Fibroblast of the aortic adventitia (primary cell): ENCODE measurements at regions not wholly inside any gene's neighbourhood (a gene's known extent, or its start where the extent isn't known, plus 50 kb on each side); places are given as distances from the start of the nearest gene placed in this dataset.

ENCODE experiments used
- DNase-seq: peaks from one replicate; pipeline ENCODE4 v3.0.0-alpha.2; 2010; ENCODE audit warnings: low read depth
- H3K4me3 ChIP-seq: 2 replicates; pipeline ENCODE4 v1.5.1; 2011; ENCODE audit warnings: low read depth, mild to moderate bottlenecking, control low read depth, low read length, moderate library complexity
- CTCF ChIP-seq: IDR thresholded peaks from 2 replicates; pipeline ENCODE4 v1.5.1; 2011; ENCODE audit warnings: mild to moderate bottlenecking, low read length, control low read depth, inconsistent platforms; ENCODE audit not compliant: insufficient read depth

- TF ChIP-seq CTCF, result no peak
Measured at GRCh38 chr5:98144710-98145109, 628.8 kb upstream of the RGMB start.

GRCh38 chr5:98157368-98157767 lies 616.1 kb upstream of the RGMB start:
- no peak for DNase-seq
- H3K4me3 ChIP-seq, result no peak overlapping the region
- peak; percentile 3 for TF ChIP-seq CTCF

More at GRCh38 chr5:98144710-98145109, 628.8 kb upstream of the RGMB start:
- DNase-seq, result no peak
- H3K4me3 ChIP-seq, result no peak overlapping the region

DNA sequence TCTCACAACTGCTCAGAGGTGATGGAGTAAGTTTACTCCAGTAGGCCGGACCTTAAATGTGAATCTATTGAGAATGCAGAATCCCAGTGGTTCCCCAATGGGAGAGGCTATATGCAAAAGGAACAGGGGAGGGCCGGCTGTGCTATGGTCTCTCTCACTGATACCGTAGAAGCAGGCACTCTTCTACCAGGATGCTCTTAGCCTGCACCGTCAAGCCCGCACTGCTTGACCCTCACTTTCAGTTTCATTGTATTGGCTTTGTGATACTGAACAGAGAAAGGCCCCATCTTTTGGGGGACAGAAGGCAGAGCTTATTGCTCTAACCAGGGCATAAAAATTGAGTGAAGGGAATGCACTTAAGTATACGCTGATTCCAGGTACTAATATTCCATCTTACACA lies 615.0 kb upstream of the RGMB start:
- no peak for DNase-seq

DNA sequence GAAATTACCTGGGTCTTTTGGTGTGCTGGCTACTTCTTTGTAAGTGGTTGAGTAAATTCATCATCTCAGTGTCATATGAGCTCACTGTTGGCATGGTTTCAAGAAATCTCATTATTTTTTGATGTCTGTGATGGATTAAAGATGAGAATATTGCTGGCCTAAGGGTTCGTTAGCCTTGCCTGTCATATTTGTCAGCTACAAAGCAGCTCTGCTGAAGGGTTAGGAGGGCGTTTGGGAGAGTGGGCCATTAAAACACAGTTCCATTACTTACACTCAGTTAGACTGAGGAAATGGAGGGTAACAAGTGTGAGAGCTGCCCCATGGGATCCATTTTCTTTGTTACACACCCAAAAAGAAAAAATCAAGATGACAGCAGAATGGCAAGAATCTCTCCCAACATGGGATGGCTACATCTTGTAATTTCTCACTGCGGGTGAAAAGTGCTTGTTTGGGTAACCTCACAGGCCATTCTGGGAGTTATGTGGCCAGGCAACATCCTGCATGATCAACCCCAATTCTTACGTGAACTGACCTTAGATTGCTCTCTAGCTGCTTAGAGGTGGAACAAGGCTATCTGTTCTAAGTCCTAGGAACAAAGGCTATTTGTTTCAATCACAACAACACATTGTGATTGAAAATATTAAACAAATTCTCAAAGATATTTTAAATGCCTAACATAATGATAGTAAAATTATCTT lies 609.5 kb upstream of the RGMB start:
- no peak for DNase-seq
- no peak for TF ChIP-seq CTCF
- no peak overlapping the region for H3K4me3 ChIP-seq

More for the DNA sequence above, 615.0 kb upstream of the RGMB start:
- TF ChIP-seq CTCF, result no peak
- H3K4me3 ChIP-seq, result no peak overlapping the region

GRCh38 chr5:98168871-98169270 lies 604.6 kb upstream of the RGMB start:
- no peak for DNase-seq
- H3K4me3 ChIP-seq, result no peak overlapping the region
- no peak for TF ChIP-seq CTCF

DNA sequence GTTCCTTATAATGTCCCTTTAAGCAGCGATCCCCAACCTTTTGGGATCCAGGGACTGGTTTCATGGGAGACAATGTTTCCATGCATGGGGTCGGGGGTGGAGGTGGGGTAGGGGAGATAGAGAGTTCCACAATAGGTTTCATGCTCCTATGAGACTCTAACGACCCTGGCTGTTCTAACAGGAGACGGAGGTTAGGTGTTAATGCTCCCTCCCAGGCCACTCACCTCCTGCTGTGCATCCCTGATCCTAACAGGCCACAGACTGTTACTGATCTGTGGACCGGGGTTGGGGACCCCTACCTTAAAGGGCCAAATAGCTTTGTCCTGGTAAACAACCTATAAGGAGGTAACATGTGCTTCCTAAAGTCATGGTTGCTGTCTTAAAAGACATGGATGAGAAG lies 602.5 kb upstream of the RGMB start:
- no peak for TF ChIP-seq CTCF
- DNase-seq, result no peak

DNA sequence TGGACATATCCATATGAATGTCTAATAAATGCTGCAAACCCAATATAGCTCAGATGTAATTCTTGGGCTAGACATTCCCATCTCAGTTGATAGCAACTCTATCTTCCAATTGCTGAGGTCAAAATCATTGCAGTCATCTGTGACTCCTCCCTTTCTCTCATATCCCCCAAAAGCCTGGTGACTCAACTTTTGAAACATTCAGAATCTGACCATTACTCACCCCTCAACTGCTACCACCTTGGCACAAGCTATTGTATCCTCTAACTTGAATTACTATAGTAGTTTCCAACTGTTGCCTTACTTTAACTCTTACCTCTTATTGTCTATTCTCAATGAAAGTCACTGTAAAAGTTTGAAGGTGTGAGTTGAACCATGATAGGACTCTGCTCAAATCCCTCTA lies 600.1 kb upstream of the RGMB start:
- DNase-seq, result peak; percentile 81
- no peak overlapping the region for H3K4me3 ChIP-seq
- TF ChIP-seq CTCF, result no peak

More for the DNA sequence above, 602.5 kb upstream of the RGMB start:
- no peak overlapping the region for H3K4me3 ChIP-seq
